Activated T-cell treated with anti-CD3 and anti-CD28 coated beads for 48 hours (primary cell): ENCODE measurements at regions not wholly inside any gene's neighbourhood (a gene's known extent, or its start where the extent isn't known, plus 50 kb on each side); places are given as distances from the start of the nearest gene placed in this dataset.
"Not testable (repeated sequence)": the region's sequence is repeated elsewhere in the genome, so short reads cannot be mapped to it uniquely, and the experiment has no call there.

Experiments used
- DNase-seq: peaks from one replicate; pipeline ENCODE4 v3.0.0-alpha.2; 2020; ENCODE audit warnings: low read depth

DNA sequence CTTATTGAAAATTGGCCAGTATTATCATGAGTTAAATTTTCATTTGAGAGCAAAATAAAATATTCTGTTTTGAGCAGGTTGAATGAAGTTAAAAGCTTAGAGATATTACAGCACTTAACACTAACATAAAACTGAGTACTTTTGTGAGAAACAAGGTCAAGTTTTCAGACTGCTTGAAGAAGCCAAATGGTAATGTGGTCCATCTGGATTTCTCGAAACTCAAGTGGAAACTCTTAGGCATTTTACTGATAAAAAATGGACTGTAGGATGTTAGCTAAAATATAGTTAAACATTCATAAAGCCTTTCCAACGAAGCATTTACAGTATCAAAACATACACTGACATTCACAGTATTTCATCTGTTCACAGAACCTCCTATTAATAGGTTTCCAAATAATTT is 528.1 kb upstream of the SEMA3D start:
- DNase-seq = no peak

DNA sequence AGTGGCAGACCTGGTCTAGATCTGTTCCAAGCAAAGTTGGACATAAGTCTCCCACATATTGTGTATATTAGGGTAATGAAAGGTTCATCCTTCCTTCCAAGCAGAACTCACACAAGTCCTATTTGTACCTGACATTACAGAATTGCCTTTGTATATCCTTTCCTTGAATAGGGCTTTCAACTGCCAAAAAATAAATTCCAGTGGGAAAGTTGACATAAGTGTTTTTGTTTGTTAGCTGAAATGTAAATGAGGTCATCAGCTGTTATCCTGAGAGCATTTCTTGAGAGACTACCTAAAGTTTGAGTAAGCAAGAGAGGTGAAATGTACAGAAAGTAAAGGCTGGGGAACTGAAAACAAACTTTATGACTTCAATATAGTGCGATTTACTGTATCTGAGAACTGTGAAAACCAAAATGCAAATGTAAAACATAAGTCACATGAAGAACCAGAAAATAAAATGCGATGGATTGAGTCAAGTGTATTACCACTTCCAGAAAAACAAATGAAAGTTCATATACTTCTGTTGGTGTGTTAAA is 527.3 kb upstream of the SEMA3D start:
- DNase-seq = no peak

DNA sequence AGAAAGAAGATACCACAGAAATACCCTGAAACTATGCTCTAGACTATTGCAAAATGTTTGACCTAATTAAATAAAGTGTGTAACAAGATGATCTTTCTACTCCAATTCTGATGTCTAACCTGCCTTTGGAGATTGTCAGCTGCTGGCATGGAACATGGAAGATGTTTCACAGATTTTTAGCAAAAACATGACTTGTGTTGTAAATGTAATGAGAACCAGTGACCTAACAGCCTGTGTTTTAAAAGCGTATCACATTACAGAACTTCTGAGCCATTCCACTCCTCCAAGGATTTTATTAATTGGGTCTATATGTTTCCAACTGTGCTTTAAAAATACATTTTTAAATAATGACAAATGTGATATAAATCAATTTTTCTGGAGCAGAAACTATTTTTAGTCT is 526.3 kb upstream of the SEMA3D start:
- no peak for DNase-seq

DNA sequence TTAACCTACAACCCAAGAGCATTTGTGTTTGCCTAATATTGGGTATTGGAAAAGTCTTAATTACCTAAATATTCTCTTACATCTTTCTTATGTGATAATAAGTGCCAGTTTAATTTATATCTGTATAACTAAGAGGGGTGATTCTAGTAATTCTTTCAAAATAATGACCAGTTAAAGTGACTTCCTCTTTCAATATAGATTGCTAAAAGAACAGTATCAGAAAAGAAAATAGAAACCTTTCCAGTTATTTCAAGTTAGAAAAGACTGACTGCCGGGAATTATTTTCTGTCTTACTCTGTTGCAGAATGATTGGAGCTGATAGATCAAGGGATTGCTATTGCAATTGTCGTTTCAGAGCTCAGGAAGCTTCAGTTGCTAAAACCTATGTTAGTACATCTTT is 525.0 kb upstream of the SEMA3D start:
- no peak for DNase-seq

DNA sequence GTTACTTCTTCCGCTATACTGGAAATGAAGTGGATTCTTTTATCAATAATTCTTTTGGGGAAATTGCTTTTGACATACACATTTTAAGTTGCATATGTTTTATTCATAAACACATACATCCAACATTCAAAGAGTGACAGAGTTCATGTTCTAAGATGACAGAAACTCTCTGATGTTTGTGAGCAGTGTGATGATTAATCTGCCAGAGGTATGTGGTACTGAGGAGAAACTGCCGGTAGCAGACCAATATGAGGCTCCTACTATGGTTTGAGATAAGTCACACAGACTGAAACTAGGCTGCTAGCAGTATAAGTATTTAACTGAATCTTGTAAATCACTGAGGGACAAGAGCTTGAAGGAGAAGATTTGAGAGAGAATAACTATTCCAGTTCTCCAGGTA is 524.1 kb upstream of the SEMA3D start:
- DNase-seq = no peak

DNA sequence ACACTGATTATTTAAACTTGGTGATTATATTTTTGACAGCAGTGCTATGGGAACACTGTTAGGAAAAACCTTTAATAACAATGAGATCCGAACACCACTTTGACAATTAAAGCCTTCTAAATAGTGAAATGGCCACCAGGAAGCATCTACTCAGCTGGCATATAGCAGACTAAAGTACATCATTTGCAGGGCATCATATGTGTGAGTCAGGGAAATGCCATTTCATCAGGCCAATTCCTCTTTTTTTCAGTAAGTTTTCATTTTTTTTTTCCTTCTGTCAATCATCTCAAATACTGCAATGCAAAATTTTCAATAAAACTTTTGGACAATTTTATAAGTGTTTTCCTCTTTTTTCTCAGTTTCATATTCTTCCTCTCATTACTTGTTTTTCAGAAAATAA is 521.4 kb upstream of the SEMA3D start:
- DNase-seq = no peak

DNA sequence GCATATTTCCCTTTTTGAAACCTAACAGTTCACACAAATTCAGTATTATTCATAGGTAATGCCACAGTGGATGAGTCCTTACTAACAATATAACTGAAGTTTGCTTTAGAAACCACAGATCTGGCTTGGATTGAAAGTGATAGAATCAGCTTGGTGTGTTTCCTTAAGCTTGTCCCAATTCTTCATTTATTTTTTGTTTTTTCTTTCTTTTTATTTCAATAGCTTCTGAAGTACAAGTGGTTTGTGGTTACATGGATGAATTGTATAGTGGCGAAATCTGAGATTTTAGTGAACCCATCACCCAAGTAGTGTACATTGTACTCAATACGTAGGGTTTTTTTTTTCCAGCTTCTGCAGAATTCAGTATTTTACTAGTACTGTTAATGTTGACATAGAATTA is 518.2 kb upstream of the SEMA3D start:
- DNase-seq = no peak

DNA sequence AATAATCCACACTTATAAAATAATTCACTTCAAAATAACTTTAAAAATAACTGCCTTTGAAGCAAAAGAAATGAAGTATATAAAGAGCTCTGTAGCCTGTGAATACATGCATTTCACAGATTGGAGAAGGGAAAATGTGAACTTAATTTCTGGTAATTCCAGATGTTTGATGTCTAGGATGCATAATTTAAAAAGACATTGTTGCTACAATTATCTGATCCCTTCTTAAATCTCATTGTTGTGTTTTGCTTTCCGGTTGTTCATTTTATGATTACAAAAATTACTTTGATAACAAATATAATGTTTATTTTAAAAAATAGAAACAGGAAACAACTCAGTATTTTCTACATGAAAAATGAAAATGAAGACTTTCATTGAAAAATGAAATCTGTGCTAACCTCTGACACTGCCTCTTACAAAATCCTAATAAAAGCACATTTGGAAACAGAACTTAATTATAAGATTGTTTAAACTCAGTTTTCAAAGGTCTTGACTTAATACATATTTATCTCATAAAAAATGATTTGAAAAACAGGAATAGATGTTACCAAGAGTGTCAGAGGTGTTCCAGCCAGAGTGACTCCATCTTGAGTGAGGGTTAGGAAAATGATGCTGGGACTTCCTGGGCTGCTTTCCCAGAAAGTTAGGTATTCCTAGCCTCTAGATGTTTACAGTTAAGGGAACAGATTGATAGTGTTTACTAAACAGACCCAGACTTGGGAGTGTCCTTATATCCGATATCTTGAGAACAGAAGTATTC is 516.6 kb upstream of the SEMA3D start:
- no peak for DNase-seq

DNA sequence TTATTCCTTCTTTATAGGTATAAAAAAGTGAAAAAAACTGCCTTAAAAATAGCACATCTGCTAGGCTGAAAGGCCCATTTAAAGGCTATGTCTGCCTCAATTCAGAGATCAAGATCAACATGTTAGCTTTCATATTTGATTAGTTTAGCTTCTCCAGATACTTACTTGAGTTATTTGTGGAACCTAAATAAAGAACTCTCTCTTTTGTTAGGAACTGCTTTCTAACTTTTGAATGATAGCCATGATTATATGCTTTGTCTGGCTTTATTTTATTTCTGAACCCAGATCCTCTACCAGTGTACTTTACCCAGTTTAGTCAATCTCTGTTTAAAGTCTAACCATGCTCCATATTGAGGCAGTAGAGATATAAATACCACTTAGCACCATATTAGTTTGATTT is 515.5 kb upstream of the SEMA3D start:
- no peak for DNase-seq

DNA sequence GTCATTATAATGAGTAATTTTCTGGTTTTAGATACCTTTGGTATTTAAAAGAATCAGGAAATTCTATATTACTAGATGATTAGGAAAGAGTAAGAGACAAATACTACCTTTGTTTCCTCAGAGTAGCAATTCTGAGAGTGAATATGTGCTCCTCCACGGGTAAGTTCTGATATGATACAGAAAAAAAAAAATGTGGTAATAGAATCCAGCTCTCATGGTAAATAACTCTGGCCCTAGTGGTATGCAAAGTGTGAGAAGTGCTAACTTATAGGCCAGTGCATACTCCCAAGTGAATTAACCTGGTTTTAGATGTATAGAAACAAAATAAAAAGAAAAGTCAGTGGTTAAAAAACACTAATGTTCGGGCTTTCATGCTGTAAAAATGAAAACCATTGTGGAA is 512.6 kb upstream of the SEMA3D start:
- no peak for DNase-seq

DNA sequence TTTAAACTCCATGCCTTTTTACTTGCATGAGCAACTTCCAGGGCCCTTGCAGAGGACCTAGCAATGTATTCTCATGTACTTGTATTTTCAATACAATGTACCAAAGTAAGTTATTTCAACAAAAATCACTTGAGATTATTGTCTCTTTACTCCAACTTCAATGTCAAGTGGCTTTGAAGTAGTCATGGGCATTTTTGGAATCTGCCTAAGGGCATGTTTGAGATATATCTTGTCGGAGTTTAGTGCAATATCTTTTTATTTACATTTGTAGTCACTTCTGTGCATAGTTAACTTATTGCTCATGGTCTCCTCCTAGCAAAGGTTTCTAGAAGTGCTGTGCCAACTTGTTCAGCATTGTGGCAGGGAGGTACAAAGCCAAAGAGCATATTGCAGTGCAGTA is 508.7 kb upstream of the SEMA3D start:
- no peak for DNase-seq

DNA sequence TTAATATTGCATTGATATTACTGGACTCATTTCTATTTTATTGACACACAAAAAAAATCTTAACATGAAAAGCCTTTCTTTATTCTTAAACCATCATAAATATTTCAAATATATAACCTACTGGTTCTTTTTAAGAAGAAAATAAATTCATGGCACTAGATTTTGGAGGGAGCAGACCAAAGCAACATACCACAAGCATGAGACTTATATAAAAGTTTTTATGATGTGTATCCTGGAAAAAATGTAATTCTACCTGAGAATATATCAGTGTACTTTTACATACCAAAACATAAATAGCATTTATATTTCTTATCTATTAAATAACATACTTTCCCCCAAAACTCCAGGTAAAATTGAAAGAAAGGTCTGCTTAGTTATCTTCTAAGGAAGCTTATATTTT is 508.2 kb upstream of the SEMA3D start:
- DNase-seq = no peak

DNA sequence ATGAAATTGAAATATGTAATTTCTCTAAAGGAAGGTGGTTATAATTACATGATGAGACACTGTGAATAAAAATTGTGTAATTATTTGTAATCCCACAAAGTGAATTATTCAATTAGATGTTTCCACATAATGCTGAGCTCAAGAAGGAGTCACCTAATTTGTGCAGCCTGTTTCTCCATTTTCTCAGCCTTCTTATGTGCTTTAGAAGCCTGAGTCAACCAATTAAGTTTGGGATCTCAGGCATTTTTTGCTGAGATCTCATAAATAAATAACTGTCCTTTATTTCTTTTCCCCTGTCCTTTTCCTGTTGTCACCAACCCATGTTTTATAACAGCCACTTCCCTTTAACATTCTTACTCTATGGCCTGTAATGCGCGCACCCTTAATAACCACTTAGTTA is 506.5 kb upstream of the SEMA3D start:
- no peak for DNase-seq

DNA sequence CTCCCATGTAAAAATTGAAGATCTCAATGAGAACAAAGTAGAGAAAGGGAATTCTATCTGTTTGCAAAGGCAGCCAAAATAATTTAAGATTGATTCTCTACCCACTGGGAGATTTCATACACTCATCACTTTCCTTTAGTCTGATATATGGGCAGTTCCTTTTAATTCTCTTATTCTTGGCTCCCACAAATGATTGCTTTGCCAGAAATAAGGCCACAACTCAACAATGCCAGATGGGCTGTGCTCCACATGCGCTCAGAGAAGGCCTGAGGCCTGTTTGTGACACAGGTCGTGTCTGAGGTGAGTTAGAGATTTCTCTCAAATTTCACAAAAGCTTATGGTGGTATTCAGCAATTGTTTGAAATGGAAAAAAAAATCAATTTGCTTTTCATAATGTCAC is 501.9 kb upstream of the SEMA3D start:
- DNase-seq = no peak

DNA sequence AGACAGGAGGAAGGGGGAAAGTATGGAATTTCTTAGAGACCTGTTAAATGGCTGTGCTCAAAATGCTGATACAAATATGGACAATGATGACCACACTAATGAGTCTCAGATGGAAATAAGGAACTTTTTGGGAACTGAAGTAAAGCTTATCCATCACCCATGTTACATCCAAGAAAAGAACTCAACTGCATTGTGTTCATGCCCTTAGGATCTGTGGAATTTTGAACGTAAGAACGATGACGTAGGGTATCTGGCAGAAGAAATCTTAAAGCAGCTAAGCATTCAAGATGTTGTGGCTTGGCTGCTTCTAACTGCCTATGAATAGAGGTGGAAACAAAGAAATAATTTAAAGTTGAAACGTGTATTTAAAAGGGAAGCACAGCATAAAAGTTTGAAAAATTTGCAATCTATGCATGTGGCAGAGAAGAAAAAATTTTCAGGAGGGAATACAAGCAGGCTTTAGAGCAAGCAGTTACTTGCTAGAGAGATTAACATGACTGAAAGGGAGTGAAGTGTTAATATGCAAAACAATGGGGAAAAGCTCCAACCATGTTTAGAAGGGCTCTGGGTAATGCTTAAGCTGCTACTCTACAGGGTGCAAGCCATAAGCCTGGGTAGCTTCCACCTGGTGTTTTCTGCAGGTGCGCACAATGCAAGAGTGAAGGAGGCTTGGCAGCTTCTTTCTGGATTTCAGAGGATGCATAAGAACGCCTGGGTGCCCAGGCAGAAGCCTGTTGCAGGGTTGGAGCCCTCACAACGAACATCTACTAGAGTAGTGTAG is 499.7 kb upstream of the SEMA3D start:
- DNase-seq = no peak

DNA sequence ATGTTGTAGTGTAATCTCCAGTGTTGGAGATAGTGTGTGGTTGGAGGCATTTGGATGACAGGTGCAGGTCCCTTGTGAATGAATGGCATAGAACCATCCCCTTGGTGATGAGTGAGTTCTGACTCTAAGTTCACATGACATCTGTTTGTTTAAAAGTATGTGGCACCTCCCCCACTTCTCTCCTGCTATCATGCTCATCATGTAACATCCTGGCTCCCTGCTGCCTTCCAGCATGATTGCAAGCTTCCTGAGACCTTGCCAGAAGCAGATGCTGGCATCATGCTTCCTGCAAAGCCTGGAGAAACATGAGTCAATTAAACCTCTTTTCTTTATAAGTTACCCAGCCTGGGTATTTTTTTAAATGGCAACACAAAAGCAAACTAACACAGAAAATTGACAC is 499.0 kb upstream of the SEMA3D start:
- no peak for DNase-seq

DNA sequence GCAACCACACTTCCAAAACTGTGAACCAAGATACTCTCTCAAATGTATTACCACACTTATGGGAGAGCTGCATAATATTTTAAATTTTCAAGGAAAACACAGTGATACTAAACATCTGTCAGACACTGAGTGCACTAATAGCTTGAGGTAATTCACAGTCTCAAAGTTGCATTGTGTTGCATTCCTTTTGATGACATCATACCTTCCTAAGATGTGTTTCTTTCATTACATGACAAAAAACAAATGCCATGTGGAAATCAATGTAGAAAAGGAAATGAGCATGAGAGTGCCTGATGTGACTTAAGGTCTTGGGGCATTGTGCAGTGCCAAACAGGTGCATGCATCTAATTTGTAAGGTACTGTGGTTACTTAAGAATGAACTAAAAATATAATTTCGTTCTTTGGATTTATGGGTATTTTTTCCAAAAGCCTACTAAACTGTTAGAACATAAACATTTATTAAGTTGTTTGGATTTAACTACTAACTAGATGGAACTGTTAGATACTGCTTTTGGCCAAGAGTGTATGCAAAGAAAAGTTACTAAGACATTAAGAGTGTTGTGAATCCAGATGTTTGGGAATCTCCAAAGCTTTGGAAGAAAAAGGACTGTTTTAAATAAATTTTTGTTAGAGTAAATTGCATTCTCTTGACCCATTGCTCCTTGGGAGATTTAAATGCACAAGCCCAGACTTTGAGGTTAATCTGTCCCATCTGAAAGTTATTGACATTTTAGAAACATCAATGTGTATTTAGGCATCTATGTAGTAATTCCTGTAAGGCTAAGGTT is 496.2 kb upstream of the SEMA3D start:
- no peak for DNase-seq

DNA sequence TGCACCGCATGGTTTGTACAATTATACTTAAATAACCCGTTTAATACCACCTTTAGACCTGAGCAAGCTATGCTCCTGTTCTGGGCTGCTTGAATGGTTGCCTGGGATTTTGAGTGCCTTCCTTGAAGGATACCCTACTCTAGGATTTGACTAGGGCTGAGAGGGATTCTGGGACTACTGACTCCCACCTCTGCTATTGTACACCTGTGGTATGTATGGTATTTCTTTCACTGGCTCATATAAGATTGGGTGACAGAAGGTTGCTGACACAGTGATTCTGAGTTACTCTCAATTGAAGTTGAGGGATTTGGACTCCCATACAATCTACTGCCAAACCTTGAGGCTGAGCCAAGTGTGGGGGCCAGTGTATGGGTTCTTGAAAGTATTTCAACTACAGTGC is 494.4 kb upstream of the SEMA3D start:
- no peak for DNase-seq

DNA sequence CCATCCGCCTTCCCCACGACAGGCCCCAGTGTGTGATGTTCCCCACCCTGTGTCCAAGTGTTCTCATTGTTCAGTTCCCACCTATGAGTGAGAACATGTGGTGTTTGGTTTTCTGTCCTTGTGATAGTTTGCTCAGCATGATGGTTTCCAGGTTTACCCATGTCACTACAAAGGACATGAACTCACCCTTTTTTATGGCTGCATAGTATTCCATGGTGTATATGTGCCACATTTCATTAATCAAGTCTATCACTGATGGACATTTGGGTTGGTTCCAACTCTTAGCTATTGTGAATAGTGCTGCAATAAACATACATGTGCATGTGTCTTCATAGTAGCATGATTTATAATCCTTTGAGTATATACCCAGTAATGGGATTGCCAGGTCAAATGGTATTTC is 488.2 kb upstream of the SEMA3D start:
- not testable (repeated sequence) for DNase-seq

DNA sequence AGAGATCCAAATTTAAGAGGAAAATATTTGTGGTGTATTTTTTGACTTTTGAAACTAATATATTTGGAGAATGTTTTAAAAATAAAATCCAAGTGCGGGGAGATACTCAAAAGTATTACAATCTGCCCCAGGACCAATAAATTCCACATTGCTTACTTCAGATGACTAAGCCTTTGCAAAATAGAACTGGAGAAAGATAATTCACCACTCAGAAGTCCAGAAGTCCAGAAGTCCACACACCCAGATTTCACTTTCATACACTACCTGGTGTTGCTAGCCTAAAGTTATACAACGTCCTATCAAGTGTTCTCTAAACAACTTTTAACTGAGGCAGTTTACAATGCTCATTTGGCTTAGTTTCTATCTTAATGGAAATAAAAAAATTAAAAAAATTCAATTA is 487.0 kb upstream of the SEMA3D start:
- no peak for DNase-seq

DNA sequence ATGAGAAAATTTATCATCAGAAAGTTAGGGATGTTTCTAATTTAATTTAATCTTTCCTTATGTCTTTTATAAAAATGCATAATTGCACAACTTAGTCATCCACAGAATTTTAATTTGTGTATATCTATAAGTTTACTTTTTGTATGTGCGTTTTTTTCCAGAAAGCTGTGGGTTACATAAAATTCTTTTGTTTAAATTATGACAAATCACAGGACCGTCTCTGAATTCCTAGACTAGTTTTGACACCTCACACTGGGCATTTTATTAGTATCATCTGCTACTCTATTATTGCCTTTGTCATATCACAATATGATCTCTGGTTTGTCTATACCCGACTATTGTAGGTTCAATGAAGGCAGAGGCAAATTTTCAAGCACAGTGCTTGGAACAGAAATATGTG is 482.4 kb upstream of the SEMA3D start:
- no peak for DNase-seq

DNA sequence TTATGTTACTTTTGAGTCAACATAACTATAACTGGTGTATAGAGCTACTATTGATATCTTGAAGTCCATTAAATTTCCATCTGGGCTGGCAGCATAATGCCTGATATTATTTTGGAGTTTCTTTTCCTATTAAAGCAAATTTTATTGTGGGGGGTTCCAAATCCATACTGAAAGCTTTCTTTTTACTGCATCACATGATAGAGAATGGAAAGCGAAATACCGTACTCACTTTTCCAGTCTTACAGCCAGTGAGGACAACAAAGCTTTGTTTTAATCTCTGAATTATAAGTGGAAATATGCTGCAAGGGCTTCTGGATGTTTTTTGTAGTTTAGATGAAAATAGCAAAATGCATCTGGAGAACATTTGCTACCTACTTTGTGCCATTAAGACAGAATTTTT is 477.5 kb upstream of the SEMA3D start:
- no peak for DNase-seq

DNA sequence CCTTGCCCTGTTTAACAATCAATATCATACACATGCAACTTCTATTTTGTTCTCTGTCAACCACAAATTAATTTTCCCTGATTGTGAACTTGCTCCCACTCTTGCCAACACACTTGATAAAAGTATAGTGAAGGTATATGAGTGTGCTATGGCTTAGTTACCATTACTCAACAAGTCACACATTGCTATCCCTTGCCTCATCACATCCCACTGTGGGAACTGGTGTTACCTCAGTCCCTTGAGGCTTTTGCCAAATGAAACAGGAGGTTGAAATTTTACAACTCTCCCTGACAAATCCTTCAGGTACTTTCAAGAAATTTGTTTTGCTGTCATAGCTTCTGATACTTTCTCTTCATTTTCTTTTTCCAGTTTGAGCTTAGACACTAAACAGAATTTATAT is 472.5 kb upstream of the SEMA3D start:
- no peak for DNase-seq
